ENCODE measurements at regions not wholly inside any gene's neighbourhood (a gene's known extent, or its start where the extent isn't known, plus 50 kb on each side); places are given as distances from the start of the nearest gene placed in this dataset.

DNA sequence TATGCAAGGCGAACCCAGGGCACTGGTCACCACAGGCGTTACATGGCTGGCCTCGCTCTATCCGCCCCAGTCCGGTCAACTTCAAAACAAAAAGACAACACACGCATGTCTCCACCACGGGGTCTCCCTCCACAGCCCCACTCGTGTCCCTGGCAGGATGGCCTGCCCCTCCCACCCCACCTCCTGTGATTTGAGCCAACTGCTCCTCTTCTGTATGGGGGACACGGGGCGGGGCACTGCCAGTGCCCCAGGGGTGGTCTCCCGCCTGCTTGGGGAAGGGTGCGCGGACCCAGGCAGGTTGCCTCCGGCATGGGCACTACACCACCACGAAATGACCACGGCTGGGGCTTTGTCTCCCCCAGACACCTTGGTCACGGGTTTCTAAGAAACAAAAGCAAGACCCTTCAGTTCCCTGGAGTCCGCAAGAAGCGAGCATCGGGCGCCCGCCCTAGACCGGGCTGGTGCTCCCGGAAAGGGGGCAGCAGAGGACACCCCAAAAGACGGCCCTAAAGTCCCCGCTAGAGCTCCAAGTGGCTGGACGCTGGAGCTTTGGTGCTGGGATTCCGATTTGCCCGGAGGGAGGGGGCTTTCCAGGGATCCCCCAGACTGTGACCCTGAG lies 219.3 kb upstream of the PRICKLE2 start:
- no peak overlapping the region for H3K4me3 ChIP-seq
- peaks cover 7% of the 10 kb centered on the region for H3K4me1 ChIP-seq (ENCODE audit: low read depth)
- DNase-seq (peak in 1 of 3 donors; percentile 45), ATAC-seq (no peak)
- TF ChIP-seq, protein P1, sequence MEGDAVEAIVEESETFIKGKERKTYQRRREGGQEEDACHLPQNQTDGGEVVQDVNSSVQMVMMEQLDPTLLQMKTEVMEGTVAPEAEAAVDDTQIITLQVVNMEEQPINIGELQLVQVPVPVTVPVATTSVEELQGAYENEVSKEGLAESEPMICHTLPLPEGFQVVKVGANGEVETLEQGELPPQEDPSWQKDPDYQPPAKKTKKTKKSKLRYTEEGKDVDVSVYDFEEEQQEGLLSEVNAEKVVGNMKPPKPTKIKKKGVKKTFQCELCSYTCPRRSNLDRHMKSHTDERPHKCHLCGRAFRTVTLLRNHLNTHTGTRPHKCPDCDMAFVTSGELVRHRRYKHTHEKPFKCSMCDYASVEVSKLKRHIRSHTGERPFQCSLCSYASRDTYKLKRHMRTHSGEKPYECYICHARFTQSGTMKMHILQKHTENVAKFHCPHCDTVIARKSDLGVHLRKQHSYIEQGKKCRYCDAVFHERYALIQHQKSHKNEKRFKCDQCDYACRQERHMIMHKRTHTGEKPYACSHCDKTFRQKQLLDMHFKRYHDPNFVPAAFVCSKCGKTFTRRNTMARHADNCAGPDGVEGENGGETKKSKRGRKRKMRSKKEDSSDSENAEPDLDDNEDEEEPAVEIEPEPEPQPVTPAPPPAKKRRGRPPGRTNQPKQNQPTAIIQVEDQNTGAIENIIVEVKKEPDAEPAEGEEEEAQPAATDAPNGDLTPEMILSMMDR (IDR thresholded peaks at IDR 0.05): no peak
- intact Hi-C loops (cut with DNase I, micrococcal nuclease): no loop called here
- no peaks in the 10 kb centered on the region for H3K36me3 ChIP-seq (ENCODE audit: low read depth)
- no peaks in the 10 kb centered on the region for H3K9me3 ChIP-seq

DNA sequence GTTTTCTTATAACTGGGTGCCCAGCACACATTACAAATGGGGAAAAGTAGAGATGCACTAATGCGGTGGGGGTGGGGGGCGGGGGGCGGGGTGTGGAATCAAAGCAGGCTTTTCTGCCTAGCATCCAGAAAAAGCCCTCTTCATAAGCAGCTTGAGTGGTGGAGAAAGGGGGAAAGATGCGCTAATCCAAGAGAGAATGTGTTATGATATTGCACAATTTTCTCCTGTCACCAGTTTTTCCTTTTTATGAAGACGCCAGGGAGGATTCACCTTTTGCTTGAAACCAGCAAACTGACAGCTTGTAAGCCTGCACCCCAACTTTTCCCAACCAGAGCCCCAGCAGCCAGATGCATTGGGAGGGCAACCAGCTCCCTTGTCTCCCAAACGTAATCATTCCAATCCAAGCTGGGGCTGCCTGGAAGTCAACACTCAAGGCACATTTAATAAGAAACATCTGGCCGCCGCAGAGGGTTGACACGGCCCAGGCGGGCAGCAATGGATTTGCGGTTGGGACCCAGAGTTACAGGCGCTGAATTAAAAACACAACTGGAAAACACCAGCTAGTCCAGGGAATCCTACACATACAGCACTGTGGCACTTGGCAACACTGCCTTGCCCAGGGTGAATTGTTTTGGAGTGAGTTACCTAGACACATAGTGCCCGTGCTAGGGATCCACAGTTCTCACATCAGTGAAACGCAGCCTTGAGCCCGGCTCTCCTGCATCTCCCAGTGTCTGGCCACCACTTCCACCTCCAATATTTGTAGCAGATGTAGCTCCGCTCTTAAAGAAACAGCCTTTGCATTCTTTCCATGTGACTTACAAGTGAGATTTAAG lies 218.5 kb upstream of the PRICKLE2 start:
- peak in 1 of 3 donors; percentile 34 for DNase-seq
- Histone ChIP-seq H3K4me3 (no peak overlapping the region), H3K36me3 (ENCODE audit: low read depth) (no peaks in the 10 kb centered on the region), H3K4me1 (ENCODE audit: low read depth) (peaks cover 7% of the 10 kb centered on the region), H3K9me3 (no peaks in the 10 kb centered on the region)
- TF ChIP-seq, protein P1 (IDR thresholded peaks at IDR 0.05): no peak
- intact Hi-C loops (cut with DNase I, micrococcal nuclease): no loop called here
- peak; percentile 6 for ATAC-seq

DNA sequence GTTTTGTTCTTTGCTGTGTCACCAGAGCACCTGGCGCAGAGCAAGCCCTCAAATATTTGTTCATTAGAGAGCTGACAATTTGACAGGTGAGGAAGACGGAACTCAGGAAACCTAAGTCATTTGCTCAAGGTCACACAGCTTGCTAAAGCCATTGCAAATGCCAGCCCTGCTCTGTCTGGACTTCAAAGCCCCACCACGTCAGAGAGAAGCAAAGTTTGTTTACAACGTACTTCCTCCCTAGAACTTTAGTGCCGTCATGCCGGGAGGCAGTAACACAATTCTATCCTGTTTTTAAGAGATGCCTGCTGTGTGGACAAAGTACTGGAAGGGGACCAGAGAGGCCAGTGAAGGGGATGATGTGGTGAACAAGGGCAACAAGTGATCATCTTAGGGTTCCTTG lies 216.6 kb upstream of the PRICKLE2 start:
- TF ChIP-seq, protein P1 (IDR thresholded peaks at IDR 0.05): no peak
- no peak overlapping the region for H3K4me3 ChIP-seq
- H3K4me1 ChIP-seq (ENCODE audit: low read depth): peaks cover 7% of the 10 kb centered on the region
- ATAC-seq (peak; percentile 13), DNase-seq (no peak)
- H3K36me3 ChIP-seq (ENCODE audit: low read depth): no peaks in the 10 kb centered on the region
- no peaks in the 10 kb centered on the region for H3K9me3 ChIP-seq
- intact Hi-C loops (cut with DNase I, micrococcal nuclease): no loop called here

- TF ChIP-seq, protein P1 (IDR thresholded peaks at IDR 0.05): no peak
- no peaks in the 10 kb centered on the region for H3K9me3 ChIP-seq
- peak; percentile 24 for ATAC-seq
- DNase-seq: peak in 1 of 3 donors; percentile 14
- H3K36me3 ChIP-seq (ENCODE audit: low read depth): no peaks in the 10 kb centered on the region
- H3K4me1 ChIP-seq (ENCODE audit: low read depth): peaks cover 7% of the 10 kb centered on the region
- intact Hi-C loops (cut with DNase I, micrococcal nuclease): no loop called here
- H3K4me3 ChIP-seq: no peak overlapping the region
Measured at GRCh38 chr3:64440498-64440897, 215.2 kb upstream of the PRICKLE2 start.

DNA sequence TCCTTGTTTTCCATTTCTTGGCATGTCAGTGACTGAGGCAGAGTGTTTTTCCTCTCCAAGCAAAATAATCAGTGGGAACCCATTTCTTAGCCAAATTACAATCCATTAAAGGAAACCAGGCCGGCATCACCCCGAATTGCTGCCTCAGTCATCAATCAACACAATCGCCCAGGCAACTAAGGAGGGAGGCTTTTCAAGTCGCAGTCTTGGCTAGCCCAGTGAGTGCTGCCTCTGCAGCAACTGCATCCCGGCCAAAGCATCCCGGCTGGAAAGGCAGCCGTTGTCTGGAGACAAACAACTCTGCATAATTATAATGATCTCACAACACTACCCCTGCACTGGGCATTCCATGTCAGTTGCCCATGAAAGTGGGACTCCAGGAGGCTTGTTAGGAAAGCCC lies 213.5 kb upstream of the PRICKLE2 start:
- Histone ChIP-seq H3K9me3 (no peaks in the 10 kb centered on the region), H3K4me1 (ENCODE audit: low read depth) (no peaks in the 10 kb centered on the region), H3K4me3 (no peak overlapping the region), H3K36me3 (ENCODE audit: low read depth) (no peaks in the 10 kb centered on the region)
- intact Hi-C loops (cut with DNase I, micrococcal nuclease): no loop called here
- TF ChIP-seq, protein P1 (IDR thresholded peaks at IDR 0.05): no peak
- ATAC-seq (no peak), DNase-seq (no peak)

Measured in mucosa of descending colon (tissue), 3 donors.